NT2/D1 (cell line): ENCODE measurements at regions not wholly inside any gene's neighbourhood (a gene's known extent, or its start where the extent isn't known, plus 50 kb on each side); places are given as distances from the start of the nearest gene placed in this dataset.

ENCODE experiments used
- SUZ12 ChIP-seq: IDR thresholded peaks from 2 replicates; pipeline ENCODE4 v1.6.1; 2011; ENCODE audit not compliant: insufficient read length, insufficient read depth; ENCODE audit errors: extremely low read depth
- YY1 ChIP-seq: IDR thresholded peaks from 2 replicates; pipeline ENCODE4 v1.6.1; 2011; ENCODE audit not compliant: insufficient read length, insufficient read depth
- ZNF274 ChIP-seq: IDR thresholded peaks from 2 replicates; pipeline ENCODE4 v1.6.1; 2011; ENCODE audit warnings: mild to moderate bottlenecking, low read depth, low read length

DNA sequence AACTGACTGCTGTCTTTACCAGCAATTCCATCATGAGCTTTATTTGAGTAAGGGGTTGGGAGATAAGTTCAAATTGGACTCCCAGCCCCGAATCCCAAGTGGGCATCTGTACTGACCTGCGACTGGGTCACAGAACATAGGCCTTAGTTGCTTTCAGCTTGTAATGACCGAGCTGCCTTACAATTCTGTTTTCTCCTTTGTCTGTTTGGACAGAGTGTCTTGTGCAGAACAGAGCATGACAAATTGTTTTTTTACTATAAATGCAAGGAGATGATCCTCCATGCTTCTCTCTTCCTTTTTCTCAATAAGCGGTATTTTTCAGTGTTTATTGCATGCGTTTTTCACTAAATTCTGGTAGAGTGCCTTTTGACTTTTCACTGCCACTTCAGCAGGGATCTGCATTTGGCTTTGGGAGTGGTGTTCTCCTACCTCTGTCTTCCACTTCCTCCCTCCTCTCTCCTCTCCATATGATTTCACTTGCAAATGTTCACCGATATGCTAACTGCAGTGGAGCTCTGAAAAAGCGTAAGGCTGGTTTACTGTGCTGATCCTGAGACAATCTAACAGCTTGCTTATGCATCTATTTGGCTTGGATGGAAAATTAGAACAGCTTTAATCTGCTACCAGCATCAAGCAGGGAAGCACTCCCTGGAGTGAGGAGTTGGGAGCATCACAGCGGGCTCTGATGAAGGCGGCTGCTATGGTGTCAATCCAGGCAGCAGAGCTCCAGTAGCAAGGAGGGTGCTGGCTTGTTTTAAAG lies 158.8 kb upstream of the SMIM21 start:
- TF ChIP-seq ZNF274 (no peak), YY1 (no peak), SUZ12 (no peak)
